BLaER1 (cell line): ENCODE measurements at regions not wholly inside any gene's neighbourhood (a gene's known extent, or its start where the extent isn't known, plus 50 kb on each side); places are given as distances from the start of the nearest gene placed in this dataset.
"Not testable (repeated sequence)": the region's sequence is repeated elsewhere in the genome, so short reads cannot be mapped to it uniquely, and the experiment has no call there.

Source experiments
- H3K27ac ChIP-seq: shearing (Covaris generic); formaldehyde crosslinking; 2 replicates; pipeline ENCODE4 v1.8.1; 2022
- H3K27me3 ChIP-seq: shearing (Covaris generic); formaldehyde crosslinking; 2 replicates; pipeline ENCODE4 v1.8.1; 2022
- H3K36me3 ChIP-seq: shearing (Covaris generic); formaldehyde crosslinking; 2 replicates; pipeline ENCODE4 v1.8.1; 2022
- H3K4me1 ChIP-seq: shearing (Covaris generic); formaldehyde crosslinking; 2 replicates; pipeline ENCODE4 v1.8.1; 2022
- H3K4me2 ChIP-seq: shearing (Covaris generic); formaldehyde crosslinking; 2 replicates; pipeline ENCODE4 v1.8.1; 2022
- H3K4me3 ChIP-seq: shearing (Covaris generic); formaldehyde crosslinking; 2 replicates; pipeline ENCODE4 v1.8.1; 2022
- H3K9ac ChIP-seq: shearing (Covaris generic); formaldehyde crosslinking; 2 replicates; pipeline ENCODE4 v1.8.1; 2022
- H3K9me3 ChIP-seq: shearing (Covaris generic); formaldehyde crosslinking; 2 replicates; pipeline ENCODE4 v1.8.1; 2022
- H4K20me1 ChIP-seq: shearing (Covaris generic); formaldehyde crosslinking; 2 replicates; pipeline ENCODE4 v1.8.1; 2022

DNA sequence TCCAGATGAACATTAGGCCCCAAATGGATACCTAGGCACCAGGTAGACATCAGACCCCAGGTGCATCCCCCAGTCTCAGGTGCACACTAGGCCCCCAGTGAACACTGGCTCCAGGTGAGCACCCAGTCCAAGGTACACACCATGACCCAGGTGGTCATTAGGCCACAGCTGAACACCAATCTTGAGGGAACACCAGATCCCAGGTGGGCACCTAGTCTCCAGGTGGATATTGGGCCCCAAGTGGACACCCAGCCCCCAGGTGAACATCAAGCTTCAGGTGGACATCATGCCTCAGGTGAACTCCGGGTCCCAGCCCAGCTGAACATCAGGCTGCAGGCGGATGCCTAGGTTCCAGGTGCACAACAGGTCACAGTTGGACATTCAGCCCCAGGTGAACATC is 196.5 kb downstream of the POTEG start:
- not testable (repeated sequence) for H3K27ac ChIP-seq, H3K4me1 ChIP-seq, H3K36me3 ChIP-seq, H3K4me3 ChIP-seq, H3K4me2 ChIP-seq, H4K20me1 ChIP-seq, H3K9me3 ChIP-seq, H3K27me3 ChIP-seq, H3K9ac ChIP-seq

DNA sequence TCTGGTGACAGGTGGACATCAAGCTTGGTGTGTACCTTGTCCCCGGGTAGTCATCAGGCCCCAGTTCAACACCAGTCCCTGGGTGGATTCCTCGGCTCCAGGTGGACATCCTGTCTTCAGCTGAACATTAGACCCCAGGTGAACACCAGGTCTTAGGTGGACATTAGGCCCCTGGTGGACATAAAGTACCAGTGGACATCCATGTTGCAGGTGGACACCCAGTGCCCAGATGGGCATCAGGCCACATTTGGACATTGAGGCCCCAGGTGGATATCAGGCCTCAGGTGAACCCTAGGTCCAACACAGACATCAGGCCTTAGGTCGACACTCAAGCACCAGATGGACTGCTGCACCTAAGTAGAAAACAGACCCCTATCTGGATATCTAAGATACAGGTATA is 195.6 kb downstream of the POTEG start:
- H3K9me3 ChIP-seq, H4K20me1 ChIP-seq, H3K4me1 ChIP-seq, H3K9ac ChIP-seq, H3K36me3 ChIP-seq, H3K4me3 ChIP-seq, H3K4me2 ChIP-seq, H3K27ac ChIP-seq, H3K27me3 ChIP-seq: not testable (repeated sequence)

DNA sequence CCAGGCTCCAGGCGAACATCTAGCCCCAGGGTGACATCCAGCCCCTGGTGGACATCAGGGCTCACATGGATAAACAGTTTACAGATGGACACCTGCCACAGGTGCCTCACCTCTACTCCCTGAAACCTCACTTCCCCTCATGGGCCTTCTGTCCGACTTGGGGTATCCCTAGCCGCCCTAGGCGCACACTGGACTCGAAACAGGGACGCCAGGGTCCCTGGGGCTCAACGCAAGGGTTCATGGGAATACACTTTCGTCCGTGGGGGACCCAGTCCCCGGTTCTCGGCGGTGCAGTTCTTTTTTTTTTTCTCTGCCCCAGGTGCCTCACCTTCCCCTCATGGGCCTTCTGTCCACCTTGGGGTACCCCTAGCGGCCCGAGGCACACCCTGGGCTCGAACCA is 194.2 kb downstream of the POTEG start:
- not testable (repeated sequence) for H3K27ac ChIP-seq, H3K9me3 ChIP-seq, H4K20me1 ChIP-seq, H3K4me2 ChIP-seq, H3K4me3 ChIP-seq, H3K4me1 ChIP-seq, H3K27me3 ChIP-seq, H3K36me3 ChIP-seq, H3K9ac ChIP-seq

DNA sequence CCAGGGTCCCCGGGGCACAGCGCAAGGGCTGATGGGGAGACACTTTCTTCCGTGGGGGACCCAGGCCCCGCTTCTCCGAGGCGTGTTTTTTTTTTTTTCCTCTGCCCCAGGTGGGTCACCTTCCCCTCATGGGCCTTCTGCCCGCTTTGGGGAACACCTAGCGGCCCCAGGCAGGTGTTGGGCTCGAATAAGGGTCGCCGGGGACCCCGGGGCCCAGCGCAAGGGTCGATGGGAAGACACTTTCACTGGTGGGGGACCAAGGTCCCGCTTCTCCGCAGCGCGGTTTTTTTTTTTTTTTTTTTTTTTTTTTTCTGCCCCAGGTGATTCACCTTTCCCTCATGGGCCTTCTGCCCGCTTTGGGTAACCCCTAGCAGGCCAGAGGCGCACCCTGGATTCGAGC is 193.8 kb downstream of the POTEG start:
- H4K20me1 ChIP-seq, H3K4me2 ChIP-seq, H3K9me3 ChIP-seq, H3K27ac ChIP-seq, H3K27me3 ChIP-seq, H3K36me3 ChIP-seq, H3K4me1 ChIP-seq, H3K9ac ChIP-seq, H3K4me3 ChIP-seq: not testable (repeated sequence)

DNA sequence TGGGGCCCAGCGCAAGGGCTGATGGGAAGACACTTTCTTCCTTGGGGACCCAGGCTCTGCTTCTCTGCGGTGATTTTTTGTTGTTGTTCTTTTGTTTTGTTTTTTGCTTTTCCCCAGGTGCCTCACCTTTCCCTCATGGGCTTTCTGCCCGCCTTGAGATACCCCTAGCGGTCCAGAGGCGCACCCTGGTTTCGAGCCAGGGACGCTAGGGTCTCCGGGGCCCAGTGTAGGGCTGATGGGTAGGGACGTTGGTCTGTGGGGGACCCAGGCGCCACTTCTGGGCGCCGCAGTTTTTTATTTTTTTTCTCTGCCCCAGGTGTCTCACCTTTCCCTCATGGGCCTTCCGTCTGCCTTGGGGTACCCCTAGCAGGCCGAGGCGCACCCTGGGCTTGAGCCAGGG is 192.7 kb downstream of the POTEG start:
- H3K36me3 ChIP-seq, H3K4me1 ChIP-seq, H3K9ac ChIP-seq, H3K27ac ChIP-seq, H3K27me3 ChIP-seq, H3K9me3 ChIP-seq, H4K20me1 ChIP-seq, H3K4me3 ChIP-seq, H3K4me2 ChIP-seq: not testable (repeated sequence)

DNA sequence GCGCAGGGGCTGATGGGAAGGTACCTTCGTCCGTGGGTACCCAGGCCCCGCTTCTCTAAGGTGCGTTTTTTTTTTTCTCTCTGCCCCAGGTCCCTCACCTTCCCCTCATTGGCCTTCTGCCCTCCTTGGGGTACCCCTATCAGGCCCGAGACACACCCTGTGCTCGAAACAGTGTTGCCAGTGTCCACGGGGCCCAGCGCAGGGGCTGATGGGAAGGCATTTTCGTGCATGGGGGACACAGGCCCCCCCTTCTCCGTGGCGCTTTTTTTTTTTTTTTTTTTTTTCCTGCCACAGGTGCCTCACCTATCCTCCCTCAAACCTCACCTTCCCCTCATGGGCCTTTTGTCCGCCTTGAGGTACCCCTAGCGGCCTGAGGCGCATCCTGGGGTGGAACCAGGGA is 191.6 kb downstream of the POTEG start:
- not testable (repeated sequence) for H3K4me2 ChIP-seq, H3K9ac ChIP-seq, H3K4me1 ChIP-seq, H3K4me3 ChIP-seq, H3K27me3 ChIP-seq, H3K36me3 ChIP-seq, H3K27ac ChIP-seq, H4K20me1 ChIP-seq, H3K9me3 ChIP-seq

DNA sequence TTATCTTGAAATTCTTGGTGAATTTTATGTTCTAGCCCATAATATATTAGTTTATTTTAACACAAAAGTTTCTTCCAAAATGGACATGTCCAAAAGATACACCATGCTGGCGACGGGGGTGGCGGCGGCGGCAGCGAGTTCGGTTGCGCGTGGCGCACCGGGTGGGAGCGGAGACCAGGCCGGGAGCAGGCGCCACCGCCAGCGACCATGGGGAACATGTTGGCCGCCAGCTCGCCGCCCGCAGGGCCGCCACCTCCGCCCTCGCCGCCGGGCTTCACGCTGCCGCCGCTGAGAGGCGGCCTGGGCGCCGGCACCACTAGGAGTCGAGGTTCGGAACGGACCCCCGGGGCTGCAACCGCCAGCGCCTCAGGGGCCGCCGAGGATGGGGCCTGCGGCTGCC is 167.2 kb downstream of the POTEG start:
- not testable (repeated sequence) for H3K4me1 ChIP-seq, H3K36me3 ChIP-seq, H3K4me3 ChIP-seq, H3K27ac ChIP-seq, H3K9me3 ChIP-seq, H3K4me2 ChIP-seq, H3K9ac ChIP-seq, H3K27me3 ChIP-seq, H4K20me1 ChIP-seq

DNA sequence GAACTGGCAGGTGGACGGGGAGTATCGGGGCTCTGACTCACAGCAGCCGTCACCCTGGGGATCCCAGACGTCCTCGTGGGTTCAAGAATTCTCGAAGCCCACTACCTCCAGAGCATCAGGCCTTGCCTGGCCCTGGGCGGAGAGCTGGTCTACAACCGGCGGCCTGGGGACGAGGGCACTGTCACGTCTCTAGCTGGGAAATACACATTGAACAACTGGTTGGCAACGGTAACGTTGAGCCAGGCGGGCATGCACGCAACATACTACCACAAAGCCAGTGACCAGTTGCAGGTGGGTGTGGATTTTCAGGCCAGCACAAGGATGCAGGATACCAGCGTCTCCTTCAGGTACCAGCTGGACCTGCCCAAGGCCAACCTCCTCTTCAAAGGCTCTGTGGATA is 166.5 kb downstream of the POTEG start:
- H3K27ac ChIP-seq, H3K36me3 ChIP-seq, H3K4me3 ChIP-seq, H3K4me2 ChIP-seq, H3K27me3 ChIP-seq, H3K9ac ChIP-seq, H4K20me1 ChIP-seq, H3K4me1 ChIP-seq, H3K9me3 ChIP-seq: not testable (repeated sequence)

DNA sequence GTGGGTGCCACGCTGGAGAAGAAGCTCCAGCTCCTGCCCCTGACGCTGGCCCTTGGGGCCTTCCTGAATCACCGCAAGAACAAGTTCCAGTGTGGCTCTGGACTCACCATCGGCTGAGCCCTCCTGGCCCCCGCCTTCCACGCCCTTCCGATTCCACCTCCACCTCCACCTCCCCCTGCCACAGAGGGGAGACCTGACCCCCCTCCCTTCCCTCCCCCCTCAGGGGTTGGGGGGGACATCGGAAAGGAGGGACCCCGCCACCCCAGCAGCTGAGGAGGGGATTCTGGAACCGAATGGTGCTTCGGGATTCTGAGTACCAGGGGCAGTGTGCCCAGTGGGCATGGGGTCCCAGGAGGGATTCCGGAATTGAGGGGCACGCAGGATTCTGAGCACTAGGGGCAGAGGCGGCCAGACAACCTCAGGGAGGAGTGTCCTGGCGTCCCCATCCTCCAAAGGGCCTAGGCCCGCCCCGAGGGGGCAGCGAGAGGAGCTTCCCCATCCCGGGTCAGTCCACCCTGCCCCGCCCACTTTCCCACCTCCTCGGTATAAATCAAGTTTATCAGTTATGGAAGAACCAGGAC is 166.0 kb downstream of the POTEG start:
- not testable (repeated sequence) for H3K9me3 ChIP-seq, H3K4me2 ChIP-seq, H3K4me3 ChIP-seq, H3K9ac ChIP-seq, H3K27me3 ChIP-seq, H4K20me1 ChIP-seq, H3K27ac ChIP-seq, H3K36me3 ChIP-seq, H3K4me1 ChIP-seq

DNA sequence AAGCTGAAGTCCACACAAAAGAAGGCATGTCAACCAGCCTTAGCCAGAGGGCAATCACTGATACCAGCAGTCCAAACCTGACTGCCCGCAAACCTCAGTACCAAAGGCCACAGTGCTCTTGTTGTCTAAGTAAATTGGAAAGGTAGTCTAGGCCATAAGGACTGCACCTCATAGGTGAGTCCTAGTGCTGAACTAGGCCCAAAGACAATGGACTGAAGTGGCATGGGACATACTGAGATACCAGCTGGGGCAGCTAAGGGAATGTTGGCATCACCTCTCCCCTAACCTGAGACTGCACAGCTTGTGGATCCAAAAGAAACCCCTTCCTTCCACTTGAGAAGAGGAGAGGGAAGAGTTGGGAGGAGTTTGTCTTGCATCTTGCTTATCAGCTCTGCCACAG is 161.9 kb downstream of the POTEG start:
- H3K9ac ChIP-seq, H3K27me3 ChIP-seq, H3K4me3 ChIP-seq, H3K27ac ChIP-seq, H4K20me1 ChIP-seq, H3K4me1 ChIP-seq, H3K36me3 ChIP-seq, H3K4me2 ChIP-seq, H3K9me3 ChIP-seq: not testable (repeated sequence)

DNA sequence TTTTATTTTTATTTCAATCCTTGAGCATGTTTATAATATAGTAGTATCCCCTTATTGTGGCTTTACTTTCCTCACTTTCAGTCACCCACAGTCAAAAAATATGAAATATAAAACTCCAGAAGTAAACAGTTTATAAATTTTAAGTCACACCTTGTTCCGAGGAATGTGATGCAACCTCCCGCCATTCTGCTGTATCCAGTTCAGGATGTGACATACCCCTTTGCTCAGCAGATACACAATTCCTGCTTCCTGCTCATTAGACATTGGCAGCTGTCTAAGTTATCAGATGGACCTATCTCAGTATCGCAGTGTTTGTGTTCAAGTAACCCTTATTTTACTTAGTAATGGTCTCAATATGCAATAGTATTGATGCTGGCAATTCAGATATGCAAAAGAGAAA is 144.5 kb downstream of the POTEG start:
- H3K36me3 ChIP-seq, H3K9ac ChIP-seq, H3K4me3 ChIP-seq, H3K4me1 ChIP-seq, H4K20me1 ChIP-seq, H3K9me3 ChIP-seq, H3K27ac ChIP-seq, H3K4me2 ChIP-seq, H3K27me3 ChIP-seq: not testable (repeated sequence)

DNA sequence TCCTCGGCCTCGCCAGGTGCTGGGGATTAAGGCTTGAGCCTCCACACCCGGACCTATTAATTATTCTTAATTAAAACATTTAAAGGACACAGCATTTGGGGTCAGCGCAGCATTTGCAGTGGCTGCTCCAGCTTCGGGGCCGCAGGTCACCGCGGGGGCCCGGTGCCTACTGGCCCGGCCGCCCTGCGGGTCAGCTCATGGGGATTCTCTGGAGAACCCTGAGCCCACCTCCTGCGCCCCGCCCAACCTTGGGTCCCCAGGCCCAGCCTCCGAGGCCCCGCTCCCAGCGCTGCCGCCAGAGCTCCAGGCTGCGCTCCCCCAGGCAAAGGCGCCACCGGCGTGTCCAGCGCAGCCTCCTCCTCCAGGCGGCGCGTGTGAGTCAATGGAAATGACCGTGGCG is 133.9 kb downstream of the POTEG start:
- H3K36me3 ChIP-seq, H4K20me1 ChIP-seq, H3K4me1 ChIP-seq, H3K4me2 ChIP-seq, H3K9ac ChIP-seq, H3K4me3 ChIP-seq, H3K9me3 ChIP-seq, H3K27me3 ChIP-seq, H3K27ac ChIP-seq: not testable (repeated sequence)

DNA sequence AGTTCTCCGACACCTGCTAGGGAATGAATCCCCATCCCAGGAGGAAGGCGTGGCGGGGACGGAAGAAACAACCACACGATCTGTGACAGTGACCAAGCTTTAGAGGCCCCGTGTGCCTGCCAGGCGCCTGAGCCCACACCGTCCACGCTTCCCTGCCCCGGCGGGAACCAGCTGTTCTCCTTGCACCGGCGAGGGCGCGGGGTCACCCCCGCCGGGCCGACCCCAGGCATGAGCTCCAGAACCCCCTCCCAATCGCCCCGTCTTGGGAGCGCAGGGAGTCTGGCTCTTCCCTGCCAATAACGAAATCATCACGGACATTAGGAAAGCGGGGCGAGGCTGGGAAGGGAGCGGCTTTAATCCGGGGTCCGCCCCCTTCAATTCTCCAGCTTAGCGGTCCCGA is 133.3 kb downstream of the POTEG start:
- H3K27me3 ChIP-seq, H3K4me2 ChIP-seq, H3K9ac ChIP-seq, H3K9me3 ChIP-seq, H3K4me3 ChIP-seq, H3K4me1 ChIP-seq, H4K20me1 ChIP-seq, H3K36me3 ChIP-seq, H3K27ac ChIP-seq: not testable (repeated sequence)

DNA sequence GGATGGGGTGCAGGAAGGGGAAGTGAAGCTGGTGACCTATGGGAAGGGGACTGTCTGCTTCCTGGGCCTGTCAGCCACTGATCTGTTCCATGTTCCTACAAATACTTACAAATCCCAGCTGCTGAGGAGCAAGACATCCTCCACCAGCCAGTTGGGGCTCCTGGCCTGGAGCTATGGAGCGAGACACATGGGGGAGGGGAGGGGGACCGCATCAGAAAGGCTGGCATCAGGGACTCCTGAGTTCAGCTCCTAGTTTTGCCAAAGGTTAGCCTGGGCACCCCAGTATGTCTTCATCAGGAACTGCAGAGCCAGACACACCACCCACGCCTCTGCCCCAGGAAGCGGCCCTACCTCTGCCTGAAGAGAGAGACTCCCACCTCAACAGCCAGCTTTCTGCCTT is 130.3 kb downstream of the POTEG start:
- H3K4me2 ChIP-seq, H3K4me1 ChIP-seq, H3K9me3 ChIP-seq, H3K9ac ChIP-seq, H3K36me3 ChIP-seq, H3K27me3 ChIP-seq, H3K27ac ChIP-seq, H3K4me3 ChIP-seq, H4K20me1 ChIP-seq: not testable (repeated sequence)

DNA sequence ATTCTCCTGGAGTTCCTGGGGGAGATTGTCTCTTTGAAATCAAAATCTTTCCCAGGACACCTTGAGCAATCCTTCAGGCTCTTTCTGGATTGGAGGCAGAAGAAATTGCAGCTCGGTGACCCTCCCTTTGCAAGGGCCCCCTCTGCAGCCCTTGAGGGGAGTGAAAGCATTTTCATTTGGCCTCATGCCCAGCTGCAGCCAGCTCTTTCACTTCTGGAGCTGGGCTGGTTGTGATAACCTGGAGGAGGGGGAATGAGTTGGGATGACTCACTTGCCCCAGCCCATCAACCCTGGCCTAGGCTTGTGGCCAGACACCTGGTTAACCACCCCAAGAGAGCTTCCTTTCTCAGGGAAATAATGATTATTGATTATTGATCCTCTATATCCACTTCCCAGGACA is 129.7 kb downstream of the POTEG start:
- H3K4me1 ChIP-seq, H3K9ac ChIP-seq, H3K27me3 ChIP-seq, H3K9me3 ChIP-seq, H3K36me3 ChIP-seq, H3K4me3 ChIP-seq, H3K27ac ChIP-seq, H3K4me2 ChIP-seq, H4K20me1 ChIP-seq: not testable (repeated sequence)

DNA sequence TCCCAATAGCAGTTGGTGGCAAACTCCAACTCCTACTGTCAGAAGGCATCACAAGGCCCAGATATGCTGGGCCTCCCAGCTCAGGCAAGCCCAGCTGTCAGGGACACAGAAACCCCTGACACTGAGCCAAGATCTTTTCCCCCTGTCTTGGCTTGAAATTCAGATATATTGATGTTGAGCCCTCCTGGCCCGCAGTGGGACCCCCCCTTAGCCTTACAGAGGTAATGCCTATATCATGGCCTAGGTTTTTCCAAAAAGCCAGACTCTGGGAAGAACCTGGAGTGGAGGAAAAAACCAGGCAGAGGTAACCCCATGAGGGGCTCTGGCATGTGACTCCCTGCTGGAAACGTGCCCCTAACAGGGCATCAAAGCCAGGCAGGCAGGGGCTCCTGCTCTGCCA is 129.2 kb downstream of the POTEG start:
- H3K27me3 ChIP-seq, H3K4me2 ChIP-seq, H3K9ac ChIP-seq, H3K9me3 ChIP-seq, H3K4me1 ChIP-seq, H3K27ac ChIP-seq, H3K4me3 ChIP-seq, H4K20me1 ChIP-seq, H3K36me3 ChIP-seq: not testable (repeated sequence)
